ENCODE measurements at regions not wholly inside any gene's neighbourhood (a gene's known extent, or its start where the extent isn't known, plus 50 kb on each side); places are given as distances from the start of the nearest gene placed in this dataset.

GRCh38 chr5:124641154-124641792 is 105.2 kb downstream of the ZNF608 start:
- no peak for DNase-seq (ENCODE audit: low spot score)
- no peaks in the 10 kb centered on the region for H3K9me3 ChIP-seq (ENCODE audit: low read length)
- H4K20me1 ChIP-seq (ENCODE audit: insufficient read depth, low read length): no peaks in the 10 kb centered on the region; the same call in 1 of the 2 replicates
- peaks cover 22% of the 10 kb centered on the region for H3K4me1 ChIP-seq (ENCODE audit: insufficient read depth, low read length, poor library complexity, severe bottlenecking)
- H3K9me2 ChIP-seq (ENCODE audit: insufficient read depth, low read length): no peaks in the 10 kb centered on the region
- CTCF ChIA-PET (ENCODE audit: unreplicated experiment): no interaction called here
- H2AFZ ChIP-seq (ENCODE audit: low read length): no peak overlapping the region
- no peak overlapping the region for H3K27ac ChIP-seq (ENCODE audit: low read depth, low read length, poor library complexity, severe bottlenecking)
- POLR2A ChIA-PET: no interaction called here
- peaks cover 83% of the 10 kb centered on the region for H3K36me3 ChIP-seq (ENCODE audit: insufficient read depth, low read length)
- H3K4me2 ChIP-seq (ENCODE audit: low read length): no peak overlapping the region
- H3K79me2 ChIP-seq (ENCODE audit: insufficient read depth, low read depth, low read length): no peaks in the 10 kb centered on the region; the same call in 1 of the 2 replicates
- no peak for TF ChIP-seq EZH2phosphoT487 (IDR thresholded peaks at IDR 0.05; ENCODE audit: borderline replicate concordance, low read depth, low read length)
- TF ChIP-seq, protein P1, sequence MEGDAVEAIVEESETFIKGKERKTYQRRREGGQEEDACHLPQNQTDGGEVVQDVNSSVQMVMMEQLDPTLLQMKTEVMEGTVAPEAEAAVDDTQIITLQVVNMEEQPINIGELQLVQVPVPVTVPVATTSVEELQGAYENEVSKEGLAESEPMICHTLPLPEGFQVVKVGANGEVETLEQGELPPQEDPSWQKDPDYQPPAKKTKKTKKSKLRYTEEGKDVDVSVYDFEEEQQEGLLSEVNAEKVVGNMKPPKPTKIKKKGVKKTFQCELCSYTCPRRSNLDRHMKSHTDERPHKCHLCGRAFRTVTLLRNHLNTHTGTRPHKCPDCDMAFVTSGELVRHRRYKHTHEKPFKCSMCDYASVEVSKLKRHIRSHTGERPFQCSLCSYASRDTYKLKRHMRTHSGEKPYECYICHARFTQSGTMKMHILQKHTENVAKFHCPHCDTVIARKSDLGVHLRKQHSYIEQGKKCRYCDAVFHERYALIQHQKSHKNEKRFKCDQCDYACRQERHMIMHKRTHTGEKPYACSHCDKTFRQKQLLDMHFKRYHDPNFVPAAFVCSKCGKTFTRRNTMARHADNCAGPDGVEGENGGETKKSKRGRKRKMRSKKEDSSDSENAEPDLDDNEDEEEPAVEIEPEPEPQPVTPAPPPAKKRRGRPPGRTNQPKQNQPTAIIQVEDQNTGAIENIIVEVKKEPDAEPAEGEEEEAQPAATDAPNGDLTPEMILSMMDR (conservative IDR thresholded peaks at IDR 0.05; ENCODE audit: low read length): no peak
- H3K4me3 ChIP-seq (ENCODE audit: low read depth, low read length, poor library complexity, severe bottlenecking): no peak overlapping the region
- BruUV-seq (replicated peaks): no TSS peak
- intact Hi-C loops (cut with micrococcal nuclease; ENCODE audit: unreplicated experiment): no loop called here

GRCh38 chr5:124639095-124639665 is 107.3 kb downstream of the ZNF608 start:
- Histone ChIP-seq H3K79me2 (ENCODE audit: insufficient read depth, low read depth, low read length) (no peaks in the 10 kb centered on the region), H4K20me1 (ENCODE audit: insufficient read depth, low read length) (no peaks in the 10 kb centered on the region), H3K9me2 (ENCODE audit: insufficient read depth, low read length) (no peaks in the 10 kb centered on the region), H3K4me2 (ENCODE audit: low read length) (no peak overlapping the region), H3K4me1 (ENCODE audit: insufficient read depth, low read length, poor library complexity, severe bottlenecking) (peaks cover 6% of the 10 kb centered on the region), H3K27ac (ENCODE audit: low read depth, low read length, poor library complexity, severe bottlenecking) (no peak overlapping the region), H2AFZ (ENCODE audit: low read length) (no peak overlapping the region), H3K4me3 (ENCODE audit: low read depth, low read length, poor library complexity, severe bottlenecking) (no peak overlapping the region), H3K36me3 (ENCODE audit: insufficient read depth, low read length) (peaks cover 91% of the 10 kb centered on the region), H3K9me3 (ENCODE audit: low read length) (no peaks in the 10 kb centered on the region)
- no peak for DNase-seq (ENCODE audit: low spot score)
- no peak for TF ChIP-seq EZH2phosphoT487 (IDR thresholded peaks at IDR 0.05; ENCODE audit: borderline replicate concordance, low read depth, low read length)
- TF ChIP-seq, protein P1 (conservative IDR thresholded peaks at IDR 0.05; ENCODE audit: low read length): no peak
- intact Hi-C loops (cut with micrococcal nuclease; ENCODE audit: unreplicated experiment): no loop called here
- ChIA-PET POLR2A (interaction anchor here (0.8 to 1.0 kb wide), 2 partner anchors 9 to 10 kb away, joined by 3 read pairs; no protein-coding TSS in a partner anchor), CTCF (ENCODE audit: unreplicated experiment) (no interaction called here)
- no TSS peak for BruUV-seq (replicated peaks)

- ChIA-PET POLR2A (no interaction called here), CTCF (ENCODE audit: unreplicated experiment) (no interaction called here)
- H3K4me2 ChIP-seq (ENCODE audit: low read length): no peak overlapping the region
- H3K9me2 ChIP-seq (ENCODE audit: insufficient read depth, low read length): no peaks in the 10 kb centered on the region
- no peak overlapping the region for H3K4me3 ChIP-seq (ENCODE audit: low read depth, low read length, poor library complexity, severe bottlenecking)
- peaks cover 81% of the 10 kb centered on the region for H3K36me3 ChIP-seq (ENCODE audit: insufficient read depth, low read length)
- peaks cover under 1% of the 10 kb centered on the region for H3K4me1 ChIP-seq (ENCODE audit: insufficient read depth, low read length, poor library complexity, severe bottlenecking)
- TSS peak; percentile 48 for BruUV-seq (replicated peaks)
- H4K20me1 ChIP-seq (ENCODE audit: insufficient read depth, low read length): no peaks in the 10 kb centered on the region
- TF ChIP-seq, protein P1 (conservative IDR thresholded peaks at IDR 0.05; ENCODE audit: low read length): no peak
- no peak for TF ChIP-seq EZH2phosphoT487 (IDR thresholded peaks at IDR 0.05; ENCODE audit: borderline replicate concordance, low read depth, low read length)
- H3K79me2 ChIP-seq (ENCODE audit: insufficient read depth, low read depth, low read length): no peaks in the 10 kb centered on the region
- H3K27ac ChIP-seq (ENCODE audit: low read depth, low read length, poor library complexity, severe bottlenecking): no peak overlapping the region
- intact Hi-C loops (cut with micrococcal nuclease; ENCODE audit: unreplicated experiment): no loop called here
- H2AFZ ChIP-seq (ENCODE audit: low read length): no peak overlapping the region
- H3K9me3 ChIP-seq (ENCODE audit: low read length): no peaks in the 10 kb centered on the region
- DNase-seq (ENCODE audit: low spot score): no peak
Observed at GRCh38 chr5:124637011-124637410, 109.4 kb downstream of the ZNF608 start.
